ENCODE measurements at regions not wholly inside any gene's neighbourhood (a gene's known extent, or its start where the extent isn't known, plus 50 kb on each side); places are given as distances from the start of the nearest gene placed in this dataset.

DNA sequence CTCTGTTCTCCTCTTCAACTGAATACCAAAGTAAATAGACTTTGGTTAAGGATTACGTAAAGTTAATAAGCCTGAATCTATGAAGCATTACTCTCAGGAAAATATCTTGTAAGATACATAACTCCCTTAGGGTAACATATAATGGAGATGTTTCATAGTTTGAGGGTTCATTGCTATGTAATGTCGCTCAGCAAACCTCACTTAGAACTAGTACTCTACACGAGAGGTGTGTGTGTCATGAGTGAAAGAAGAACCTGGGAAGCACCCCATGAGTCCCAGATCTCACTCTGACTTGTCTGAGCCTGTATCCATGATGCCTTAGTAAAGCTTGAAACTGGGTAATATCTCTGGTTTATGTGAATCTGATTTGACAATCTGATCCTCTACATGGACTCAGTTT lies 429.5 kb upstream of the ANO3 start:
- no peak for DNase-seq

DNA sequence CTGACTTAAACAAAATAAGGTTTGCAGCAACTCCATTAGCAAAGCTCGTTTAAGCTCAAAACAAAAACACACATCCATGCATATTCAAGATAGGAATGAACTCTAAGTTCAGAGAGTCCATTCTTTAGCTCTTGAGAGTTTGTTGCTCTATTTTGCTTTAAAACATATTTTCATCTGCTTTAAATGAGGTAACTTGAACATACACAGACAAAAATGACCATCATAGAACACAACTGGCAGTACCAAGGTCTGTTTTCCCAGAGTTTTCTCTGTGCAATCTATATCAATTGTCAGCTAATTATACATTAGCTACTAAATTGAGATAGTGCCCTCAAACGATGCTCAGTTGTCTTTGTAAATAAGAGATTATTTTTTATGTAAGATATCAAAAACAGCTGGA lies 423.2 kb upstream of the ANO3 start:
- DNase-seq = no peak

- no peak for DNase-seq
Measured at GRCh38 chr11:25910086-25910485, 421.8 kb upstream of the ANO3 start.

GRCh38 chr11:25920356-25920755 lies 411.6 kb upstream of the ANO3 start:
- DNase-seq = no peak

DNA sequence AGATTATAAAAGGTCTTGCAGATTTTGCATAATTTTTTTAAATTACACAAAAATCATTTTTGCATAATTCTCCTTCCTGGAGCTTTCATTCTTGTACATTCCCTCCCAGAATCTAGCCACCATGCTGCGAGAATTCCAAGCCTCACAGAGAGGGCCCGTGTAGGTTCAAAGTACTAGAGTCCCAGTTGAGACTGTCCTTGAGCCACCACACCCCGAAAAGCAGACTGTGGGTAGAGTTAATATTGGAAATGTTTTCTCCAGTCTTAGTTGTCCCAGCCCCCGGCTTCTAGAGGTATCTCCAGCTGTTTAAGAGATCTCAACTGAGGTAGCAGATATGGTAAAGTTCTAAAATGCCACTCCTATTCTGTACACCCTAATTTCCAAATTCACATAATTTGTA lies 407.3 kb upstream of the ANO3 start:
- DNase-seq = no peak

GRCh38 chr11:25925359-25925758 lies 406.6 kb upstream of the ANO3 start:
- DNase-seq = no peak

- no peak for DNase-seq
Measured at GRCh38 chr11:25927411-25927953, 404.4 kb upstream of the ANO3 start.

DNA sequence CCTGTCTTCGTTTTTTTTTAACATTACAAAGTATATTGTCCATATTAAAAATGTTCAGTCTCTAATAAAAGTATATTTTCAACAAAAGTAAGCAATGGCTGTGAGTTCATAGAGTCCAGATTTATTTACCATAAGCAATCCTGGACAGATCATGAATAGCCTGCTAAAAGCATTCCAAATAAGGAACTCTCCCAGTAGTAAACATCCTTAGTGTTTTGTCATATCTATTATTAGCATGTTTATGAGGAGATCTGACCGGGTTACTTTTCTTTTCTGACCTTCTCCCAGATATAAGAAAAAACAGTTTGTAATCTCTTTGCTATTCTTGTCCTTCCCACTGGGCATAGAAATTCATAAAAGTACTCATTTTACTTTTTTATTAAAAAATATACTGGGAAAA lies 403.9 kb upstream of the ANO3 start:
- no peak for DNase-seq

DNA sequence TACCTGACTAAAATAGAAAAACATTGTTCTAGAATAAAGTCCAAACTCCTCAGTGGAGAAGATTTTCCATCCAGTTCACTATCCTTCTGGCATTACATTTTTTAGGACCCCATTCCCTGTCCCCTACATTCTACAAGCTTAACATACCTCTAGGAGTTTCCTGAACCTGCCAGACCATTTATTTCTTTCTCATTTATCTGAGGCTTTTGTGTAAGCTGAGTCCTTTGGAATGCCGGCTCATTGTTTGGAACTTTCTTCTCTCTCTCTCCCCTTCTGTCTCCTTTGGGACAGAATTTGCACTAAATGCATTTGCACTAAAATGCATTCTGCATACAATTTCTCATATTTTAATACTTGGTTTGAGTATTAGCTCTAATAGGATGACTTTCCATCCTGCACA lies 393.0 kb upstream of the ANO3 start:
- no peak for DNase-seq

- DNase-seq = no peak
Measured at GRCh38 chr11:25939691-25940090, 392.2 kb upstream of the ANO3 start.

DNA sequence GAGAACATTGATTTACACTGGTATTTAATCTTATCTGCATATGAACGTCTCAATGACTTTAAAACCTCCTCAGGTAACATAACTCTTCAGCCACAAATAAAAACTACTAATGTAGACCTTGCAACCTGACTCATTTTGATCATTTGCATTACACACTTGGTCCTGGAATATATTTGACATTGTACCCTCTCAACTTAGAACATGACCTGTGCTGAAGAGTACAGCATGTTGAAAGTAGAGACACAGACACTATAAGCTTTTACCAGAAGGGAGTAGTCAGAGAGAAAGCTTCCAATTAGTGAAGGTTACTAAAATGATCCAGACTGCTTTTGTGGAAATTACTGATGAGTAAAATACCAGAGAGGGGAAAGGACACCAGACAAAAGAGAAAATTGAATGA lies 390.6 kb upstream of the ANO3 start:
- DNase-seq = no peak

DNA sequence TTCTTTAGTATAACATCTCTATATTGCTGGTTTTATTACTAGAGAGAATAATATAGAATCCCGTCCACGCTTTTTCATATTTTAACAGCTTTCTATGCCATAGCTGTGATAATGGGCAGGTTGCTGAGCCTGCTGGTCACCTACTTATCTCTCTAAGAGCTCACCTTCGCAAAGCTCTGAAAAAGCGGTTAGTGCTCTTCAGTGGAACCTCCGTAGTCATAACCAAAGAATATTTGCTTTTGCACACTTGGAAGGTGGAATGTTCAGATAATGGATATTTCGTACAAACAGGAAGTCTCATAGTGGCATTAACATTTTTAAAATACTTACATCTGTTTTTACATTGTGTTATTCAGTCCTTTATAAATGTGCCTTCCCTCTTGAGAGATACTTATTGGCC lies 388.9 kb upstream of the ANO3 start:
- no peak for DNase-seq

DNA sequence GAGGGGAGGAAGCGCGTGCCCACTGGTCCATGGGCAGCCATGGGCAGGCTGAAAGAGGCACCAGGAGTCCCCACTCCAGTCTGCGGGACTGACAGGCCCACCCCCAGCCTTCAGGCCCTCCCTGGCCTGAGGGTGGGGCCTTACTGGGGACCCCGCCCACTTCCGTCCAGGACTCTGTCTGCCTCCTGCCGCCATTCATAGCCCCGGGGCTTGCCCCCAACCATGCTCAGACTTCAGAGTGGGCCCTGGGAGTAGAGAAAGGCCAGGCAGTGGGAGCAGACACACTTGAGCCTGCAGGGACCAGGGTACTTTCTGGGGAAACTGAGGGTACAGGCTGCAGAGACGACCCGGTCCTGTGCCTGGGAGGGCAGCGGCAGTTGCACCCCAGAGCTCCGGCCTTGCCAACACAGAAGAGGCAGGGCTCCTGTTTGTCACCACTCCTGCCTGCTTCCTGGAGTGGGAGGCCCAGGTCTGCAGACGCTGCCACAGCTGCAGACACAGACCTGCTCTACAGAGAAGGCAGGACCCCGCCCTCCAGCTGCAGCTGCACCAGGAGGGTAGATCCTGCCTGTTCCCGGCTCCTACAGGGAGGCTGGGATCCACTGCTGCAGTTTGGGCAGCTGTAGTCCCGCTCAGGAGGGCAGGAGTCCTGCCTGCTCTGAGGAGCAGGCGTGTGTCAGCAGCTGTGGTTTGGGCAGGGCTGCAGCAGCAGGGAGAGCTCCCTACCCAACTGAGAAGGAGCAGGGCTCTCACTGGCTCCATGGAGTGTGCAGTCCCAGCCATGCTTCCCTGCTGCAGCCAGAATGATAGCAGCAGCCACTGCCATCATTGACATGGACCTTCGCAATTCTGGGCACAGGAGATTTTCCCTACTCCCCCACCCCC lies 387.9 kb upstream of the ANO3 start:
- peak; percentile 13 for DNase-seq

GRCh38 chr11:25949918-25950317 lies 382.0 kb upstream of the ANO3 start:
- no peak for DNase-seq

- DNase-seq = no peak
Measured at GRCh38 chr11:25953006-25953405, 378.9 kb upstream of the ANO3 start.

GRCh38 chr11:25958045-25958444 lies 373.9 kb upstream of the ANO3 start:
- no peak for DNase-seq

DNA sequence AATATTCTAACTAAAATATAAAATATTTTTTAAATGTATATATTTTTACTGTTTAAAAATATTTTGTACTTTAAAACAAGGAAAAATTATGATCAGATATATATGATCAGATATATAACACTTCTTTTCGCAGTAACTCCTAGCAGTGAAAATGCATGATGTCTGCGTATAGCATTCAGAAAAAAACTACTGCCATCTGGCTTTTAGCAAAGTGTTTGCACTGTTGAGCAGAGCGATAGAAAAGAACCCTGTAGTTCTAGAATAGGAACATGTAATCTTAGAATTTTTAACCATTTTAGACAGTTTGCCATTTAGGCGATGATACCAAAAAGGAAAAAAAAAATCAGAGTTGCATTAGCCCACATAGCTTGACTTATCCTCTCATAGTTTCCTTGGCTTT lies 370.4 kb upstream of the ANO3 start:
- DNase-seq = no peak

DNA sequence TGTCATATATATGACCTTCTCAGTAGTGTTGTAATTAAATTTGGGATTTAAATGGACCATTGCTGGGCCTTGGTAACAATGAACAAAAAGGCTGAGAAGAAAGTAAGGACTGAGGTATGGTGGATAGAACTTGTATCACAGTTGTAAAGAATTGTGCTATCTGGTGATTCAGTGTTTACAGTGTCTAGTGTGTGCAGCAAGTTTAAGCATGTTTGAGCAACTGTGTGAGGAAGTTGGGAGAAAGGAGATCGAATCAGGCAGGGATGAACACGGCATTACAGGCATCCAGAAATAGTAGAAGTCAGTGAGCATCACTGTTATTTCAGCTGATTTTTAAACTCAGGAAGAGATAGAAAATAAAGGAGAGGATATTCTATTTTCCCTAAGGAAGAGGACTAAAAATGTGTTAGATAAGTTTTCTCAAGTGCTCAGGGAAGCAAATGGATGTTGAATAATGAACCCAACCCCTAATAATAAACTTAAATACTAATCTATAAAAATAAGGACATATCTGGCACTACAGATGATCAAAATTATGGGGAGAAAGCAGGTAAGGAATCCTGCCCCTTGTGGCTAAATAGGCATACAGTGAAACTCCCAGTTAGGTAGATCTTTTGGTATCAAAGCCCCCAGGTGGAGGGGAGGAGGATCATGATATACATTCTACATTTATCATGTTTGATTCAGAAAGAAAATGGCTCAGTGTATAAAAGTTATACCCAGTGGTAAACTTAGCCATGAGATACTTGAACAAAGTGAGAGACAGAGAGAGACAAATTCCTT lies 361.0 kb upstream of the ANO3 start:
- DNase-seq = no peak

DNA sequence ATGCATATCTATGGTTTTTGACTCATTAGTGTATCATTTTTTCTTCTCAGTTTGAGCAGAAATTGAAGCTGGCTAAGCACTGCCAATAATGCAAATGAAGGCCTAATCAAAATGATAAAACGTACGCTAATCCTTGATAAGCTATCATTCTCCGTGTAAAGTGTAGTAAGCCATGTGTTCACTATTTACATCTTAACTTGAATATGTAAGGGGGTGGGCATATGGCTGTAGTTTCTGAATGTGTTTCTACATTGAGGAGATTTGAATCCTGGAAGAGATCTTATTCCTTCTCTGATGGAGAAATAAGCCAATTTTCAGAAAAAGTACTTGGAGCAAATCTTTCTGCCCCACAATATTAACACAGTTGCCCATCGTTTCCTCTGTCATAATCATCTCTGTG lies 351.8 kb upstream of the ANO3 start:
- no peak for DNase-seq

DNA sequence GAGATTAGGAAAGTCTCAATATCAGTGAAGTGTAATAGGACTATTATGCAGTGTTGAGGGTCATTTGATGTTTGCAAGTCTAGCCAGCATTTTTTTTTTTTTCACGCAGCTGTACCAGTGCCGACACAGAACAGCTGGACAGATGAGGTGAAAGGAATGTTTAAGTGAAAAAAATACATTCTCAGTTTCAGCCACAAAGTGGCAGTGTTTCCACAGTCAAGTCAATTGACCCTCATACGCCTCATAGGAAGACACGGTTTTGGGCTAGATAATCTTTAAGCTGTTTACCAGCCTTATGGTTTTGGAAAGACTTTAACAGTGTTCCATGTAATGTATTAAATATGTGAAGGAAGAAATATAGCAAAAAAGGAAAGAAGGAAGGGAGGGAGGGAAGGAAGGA lies 349.9 kb upstream of the ANO3 start:
- DNase-seq = no peak

DNA sequence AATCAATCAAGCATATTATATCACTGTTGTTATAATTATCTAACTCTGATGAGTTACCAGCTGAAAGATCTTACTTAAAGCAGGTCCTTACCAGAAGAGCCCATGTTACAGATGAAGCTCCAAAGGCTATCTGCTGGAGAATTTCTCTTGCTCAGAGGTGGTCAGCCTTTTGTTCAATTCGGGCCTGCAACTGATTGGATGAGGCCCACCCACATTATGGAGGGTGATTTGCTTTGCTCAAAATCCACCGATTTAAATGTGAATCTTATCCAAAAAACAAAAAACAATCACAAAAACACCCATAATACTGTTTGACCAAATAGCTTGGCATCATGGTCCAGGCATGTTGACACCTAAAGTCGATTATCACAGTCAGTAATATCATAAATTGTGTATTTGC lies 348.6 kb upstream of the ANO3 start:
- DNase-seq = no peak

- DNase-seq = no peak
Measured at GRCh38 chr11:25988178-25988577, 343.8 kb upstream of the ANO3 start.

DNA sequence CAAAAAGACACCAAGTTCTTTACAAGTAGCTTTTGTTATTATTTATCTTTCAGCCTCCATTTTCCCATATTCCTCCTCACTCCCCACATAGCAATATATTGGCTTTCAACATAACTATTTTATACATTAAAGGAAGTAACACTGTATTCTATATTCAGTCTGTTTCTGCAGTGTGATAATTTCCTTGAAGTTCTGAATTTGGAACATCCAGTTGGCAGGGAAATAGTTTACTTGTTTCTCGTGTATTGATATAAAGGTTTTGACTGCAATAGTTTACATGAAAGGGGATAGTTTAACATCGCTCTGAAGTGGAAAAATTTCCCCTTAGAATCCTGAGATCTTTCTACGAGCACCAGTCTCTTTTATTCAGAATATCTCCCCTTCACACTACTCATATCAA lies 341.5 kb upstream of the ANO3 start:
- no peak for DNase-seq

GRCh38 chr11:25991476-25991875 lies 340.5 kb upstream of the ANO3 start:
- no peak for DNase-seq
